HG02642 (cell line): ENCODE measurements at regions not wholly inside any gene's neighbourhood (a gene's known extent, or its start where the extent isn't known, plus 50 kb on each side); places are given as distances from the start of the nearest gene placed in this dataset.
"Not testable (repeated sequence)": the region's sequence is repeated elsewhere in the genome, so short reads cannot be mapped to it uniquely, and the experiment has no call there.

Experiments
- ATAC-seq: cut with Tn5 transposase; IDR thresholded peaks from one replicate; pipeline ENCODE4 v1.9.1; 2021; ENCODE audit warnings: mild to moderate bottlenecking; ENCODE audit not compliant: unreplicated experiment, poor library complexity

DNA sequence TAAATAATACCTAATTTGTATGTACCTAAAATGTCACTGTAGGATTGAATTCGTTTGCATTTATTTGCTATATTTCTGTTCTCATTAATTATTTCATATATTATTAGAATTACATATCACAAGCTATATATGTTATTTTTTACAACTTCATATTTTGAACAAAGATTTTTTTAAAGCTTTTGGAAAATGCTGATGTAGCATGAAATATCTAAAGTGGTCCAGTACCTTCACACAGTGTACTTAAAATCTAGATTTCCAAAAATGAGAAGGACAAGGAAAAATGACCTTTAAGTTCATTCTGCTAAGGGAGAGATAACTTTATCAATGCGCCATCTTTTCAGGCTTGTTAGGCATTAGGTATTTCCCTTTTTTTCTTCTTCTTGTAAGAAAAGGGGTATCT, 71.8 kb downstream of the LARP7 start:
- no peak for ATAC-seq

DNA sequence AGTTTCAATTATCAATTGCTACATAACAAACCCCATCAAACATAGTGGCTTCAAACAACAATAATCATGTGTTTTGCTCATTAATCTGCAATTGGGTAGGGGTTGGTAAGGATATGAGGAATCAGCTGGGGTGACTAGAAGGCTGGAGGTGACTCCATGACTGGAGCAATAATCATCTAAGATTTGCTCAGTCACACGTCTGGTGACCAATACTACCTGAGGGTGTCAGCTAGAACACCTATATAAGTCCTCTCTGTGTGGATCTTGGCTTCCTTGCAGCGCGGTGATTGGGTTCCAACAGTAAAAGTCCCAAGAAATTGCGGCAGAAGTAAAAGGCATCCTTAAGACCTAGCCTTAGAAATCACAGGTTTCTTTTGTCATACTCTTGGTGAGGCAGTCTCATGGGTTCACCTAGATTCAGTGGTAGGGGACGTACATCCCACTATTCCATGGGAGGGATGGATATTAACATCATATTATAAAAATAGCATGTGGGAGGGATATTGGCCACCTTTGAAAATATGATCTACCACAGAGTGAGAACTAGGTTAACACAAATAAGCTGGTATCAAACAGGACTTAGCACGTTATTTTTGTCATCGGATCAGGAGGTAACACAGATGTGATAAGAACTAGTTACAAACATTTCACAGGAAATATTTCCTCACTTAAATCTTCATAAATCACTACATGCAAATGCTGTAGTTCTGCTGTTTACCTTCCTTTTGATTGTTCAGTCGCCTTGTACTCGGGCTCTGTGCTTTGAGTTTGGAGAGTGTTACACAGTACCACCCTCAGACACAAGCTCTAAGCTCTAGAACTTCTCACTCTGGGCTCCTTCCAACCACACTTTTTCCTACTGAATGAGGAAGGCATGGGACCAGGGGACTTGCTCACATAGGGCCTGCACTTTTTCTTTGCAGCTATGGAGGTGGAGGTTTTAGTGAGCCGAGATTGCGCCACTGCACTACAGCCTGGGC, 78.3 kb downstream of the LARP7 start:
- no peak for ATAC-seq

DNA sequence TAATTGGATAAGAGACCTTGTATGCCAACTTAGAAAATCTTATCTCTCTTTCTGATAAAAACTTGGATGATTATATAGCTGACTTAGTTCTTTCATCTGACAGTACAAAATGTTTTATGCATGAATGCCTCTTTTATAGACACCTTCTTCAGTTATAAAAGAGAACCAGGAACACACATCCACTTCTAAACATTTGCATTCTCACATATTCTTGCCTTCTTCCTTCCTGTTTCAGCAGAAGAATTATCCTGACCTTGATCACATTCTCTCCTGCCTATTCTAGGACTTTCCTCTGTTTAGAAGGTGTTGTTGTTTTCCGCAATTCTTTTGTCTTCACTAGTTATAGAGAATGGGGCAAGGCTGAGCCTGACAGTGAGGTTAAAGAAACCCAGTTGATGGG, 80.9 kb downstream of the LARP7 start:
- ATAC-seq: no peak

DNA sequence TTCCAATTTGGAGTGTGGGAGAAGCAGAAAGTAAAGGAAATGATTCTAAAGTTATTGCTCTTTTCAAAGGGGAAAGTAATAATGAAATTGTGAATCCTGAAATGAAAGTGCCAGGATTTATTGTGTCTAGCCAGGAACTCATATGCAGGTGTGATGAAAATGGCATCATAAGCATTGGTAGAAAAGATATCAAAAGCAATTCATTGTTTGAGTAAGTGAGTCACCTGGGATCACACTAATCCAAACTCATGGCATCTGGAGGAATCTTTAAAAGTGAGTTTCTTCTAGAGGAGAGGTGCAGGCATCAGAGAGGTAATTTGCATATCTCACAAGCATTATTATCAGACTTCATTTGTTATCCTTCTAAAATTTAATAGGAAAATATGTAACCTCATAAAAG, 84.7 kb downstream of the LARP7 start:
- no peak for ATAC-seq

DNA sequence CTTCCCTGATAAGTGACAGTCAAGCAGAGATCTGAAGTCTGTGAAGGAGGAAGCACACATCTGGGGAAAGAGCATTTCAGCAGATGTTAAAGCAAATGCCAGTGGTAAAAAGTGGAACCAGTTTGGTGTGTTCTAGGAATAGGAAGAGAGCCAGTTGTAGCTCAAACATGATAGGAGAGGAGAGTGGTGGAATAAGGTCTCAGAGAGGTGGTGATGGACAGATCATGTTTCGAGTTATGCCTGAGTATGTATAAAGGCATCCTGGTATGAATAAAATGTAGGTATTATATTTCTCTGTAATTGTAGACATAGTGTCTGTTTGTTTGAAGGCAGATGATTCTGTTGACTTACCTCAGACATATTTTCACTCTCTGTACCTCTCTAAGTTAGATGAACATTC, 89.1 kb downstream of the LARP7 start:
- no peak for ATAC-seq

DNA sequence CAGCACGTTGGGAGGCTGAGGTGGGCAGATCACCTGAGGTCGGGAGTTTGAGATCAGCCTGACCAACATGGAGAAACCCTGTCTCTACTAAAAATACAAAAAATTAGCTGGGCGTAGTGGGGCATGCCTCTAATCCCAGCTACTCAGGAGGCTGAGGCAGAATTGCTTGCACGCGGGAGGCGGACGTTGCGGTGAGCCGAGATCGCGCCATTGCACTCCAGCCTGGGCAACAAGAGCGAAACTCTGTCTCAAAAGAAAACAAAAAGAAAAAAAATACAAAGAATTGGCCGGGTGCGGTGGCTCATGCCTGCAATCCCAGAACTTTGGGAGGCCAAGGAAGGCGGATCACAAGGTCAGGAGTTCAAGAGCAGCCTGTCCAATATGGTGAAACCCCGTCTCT, 90.8 kb downstream of the LARP7 start:
- not testable (repeated sequence) for ATAC-seq

DNA sequence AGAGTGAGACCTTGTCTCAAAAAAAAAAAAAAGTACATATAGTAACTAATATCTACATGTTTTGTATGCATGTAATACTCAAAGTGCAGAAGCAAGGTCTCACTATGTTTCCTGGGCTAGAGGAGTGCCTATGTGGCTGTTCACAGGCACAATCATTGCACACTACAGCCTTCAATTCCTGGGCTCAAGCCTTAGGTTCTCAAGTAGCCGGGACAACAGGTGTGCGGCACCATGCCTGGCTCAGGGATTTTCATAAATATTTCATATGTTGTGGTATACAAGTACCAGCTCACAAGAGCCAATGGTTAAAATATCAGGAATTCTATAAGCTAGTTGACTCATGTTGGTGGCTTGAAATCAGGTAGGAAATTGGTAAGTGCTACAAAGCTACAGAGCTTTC, 94.8 kb downstream of the LARP7 start:
- ATAC-seq: no peak

DNA sequence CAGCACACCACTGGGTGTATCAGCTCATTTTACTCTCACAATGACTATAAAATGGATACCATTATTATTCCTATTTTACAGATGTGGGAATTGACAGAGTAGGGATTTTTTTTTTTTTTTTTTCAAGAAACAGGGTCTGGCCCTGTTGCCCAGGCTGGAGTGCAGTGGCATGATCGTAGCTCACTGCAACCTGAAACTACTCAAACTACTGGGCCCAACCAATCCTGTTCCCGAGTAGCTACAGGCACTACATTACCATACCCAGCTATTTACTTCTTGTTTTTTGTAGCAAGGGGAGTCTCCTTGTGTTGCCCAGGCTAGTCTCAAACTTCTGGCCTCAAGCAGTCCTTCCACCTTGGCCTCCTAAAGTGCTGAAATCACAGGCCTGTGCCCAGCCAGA, 95.2 kb downstream of the LARP7 start:
- no peak for ATAC-seq

DNA sequence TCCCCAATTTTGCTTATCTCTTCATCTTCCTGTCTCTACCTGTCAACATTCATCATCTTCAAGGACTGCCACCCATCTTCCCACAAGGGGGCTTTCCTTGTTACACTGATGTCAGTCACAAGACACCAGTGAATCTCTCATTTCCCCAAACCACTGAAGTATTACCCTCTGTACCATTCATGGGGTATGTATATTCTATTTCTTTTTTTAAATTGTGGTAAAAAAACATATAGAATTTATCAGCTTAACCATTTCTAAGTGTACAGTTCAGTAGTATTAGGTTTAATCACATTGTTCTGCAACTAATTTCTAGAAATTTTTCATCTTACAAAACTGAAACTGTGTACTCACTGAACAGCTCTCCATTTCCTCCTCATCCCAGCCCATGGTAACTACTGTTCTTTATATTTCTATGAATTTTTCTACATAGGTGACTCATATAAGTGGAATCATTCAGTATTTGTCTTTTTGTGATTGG, 98.6 kb downstream of the LARP7 start:
- peak; percentile 78 for ATAC-seq

DNA sequence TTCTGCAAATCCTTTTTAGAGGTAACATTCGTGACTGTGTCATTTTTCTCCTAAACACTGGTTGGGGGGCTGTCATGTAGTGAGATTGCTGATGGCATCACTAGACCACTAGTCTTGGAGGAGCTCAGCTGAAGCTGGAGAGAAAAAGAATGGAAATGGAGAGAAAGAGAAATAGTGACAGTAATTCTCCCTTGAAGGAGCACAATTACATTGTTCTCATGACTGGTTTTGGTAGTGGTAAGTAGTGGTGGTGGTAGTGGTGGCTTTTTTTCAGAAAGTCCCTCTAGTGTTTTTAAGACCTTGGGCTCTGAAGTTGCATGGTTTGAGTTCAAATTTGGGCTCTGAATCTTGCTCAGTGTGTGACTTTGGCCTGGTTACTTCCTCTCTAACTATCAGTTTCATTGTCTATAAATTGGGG, 99.8 kb downstream of the LARP7 start:
- peak; percentile 49 for ATAC-seq

DNA sequence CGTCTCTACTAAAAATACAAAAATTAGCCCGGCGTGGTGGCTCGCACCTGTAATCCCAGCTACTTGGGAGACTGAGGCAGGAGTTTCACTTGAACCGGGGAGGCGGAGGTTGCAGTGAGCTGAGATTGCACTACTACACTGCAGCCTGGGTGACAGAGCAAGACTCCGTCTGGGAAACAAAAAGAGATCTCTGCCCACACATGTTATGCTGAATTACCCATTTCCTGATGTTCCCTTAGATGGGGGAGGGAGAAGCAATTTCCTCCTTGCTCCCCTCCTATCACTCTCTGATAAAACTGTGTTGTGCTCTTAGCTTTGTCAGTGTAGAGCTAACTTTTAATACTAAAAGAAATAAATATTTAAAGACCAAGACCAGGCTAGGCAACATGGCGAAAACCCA, 102.5 kb downstream of the LARP7 start:
- ATAC-seq: no peak

DNA sequence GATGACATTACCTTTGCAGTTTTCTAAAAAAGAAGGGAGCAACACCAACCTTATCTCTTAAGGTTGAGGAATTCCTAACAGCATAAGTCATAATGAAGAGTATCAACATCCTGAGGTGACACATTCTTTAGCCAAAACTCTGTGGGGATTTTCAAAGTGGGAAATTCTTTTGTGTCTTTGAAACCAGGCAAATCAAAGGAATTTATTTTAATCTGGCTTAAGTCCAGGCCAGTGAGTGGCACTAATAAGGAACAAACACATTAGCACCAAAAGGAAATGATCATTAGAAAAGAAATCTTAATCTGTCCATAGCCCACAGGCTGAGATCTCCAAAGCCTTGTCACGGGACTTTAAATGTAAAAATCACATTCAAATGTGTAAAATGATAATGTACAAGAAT, 110.1 kb downstream of the LARP7 start:
- no peak for ATAC-seq

DNA sequence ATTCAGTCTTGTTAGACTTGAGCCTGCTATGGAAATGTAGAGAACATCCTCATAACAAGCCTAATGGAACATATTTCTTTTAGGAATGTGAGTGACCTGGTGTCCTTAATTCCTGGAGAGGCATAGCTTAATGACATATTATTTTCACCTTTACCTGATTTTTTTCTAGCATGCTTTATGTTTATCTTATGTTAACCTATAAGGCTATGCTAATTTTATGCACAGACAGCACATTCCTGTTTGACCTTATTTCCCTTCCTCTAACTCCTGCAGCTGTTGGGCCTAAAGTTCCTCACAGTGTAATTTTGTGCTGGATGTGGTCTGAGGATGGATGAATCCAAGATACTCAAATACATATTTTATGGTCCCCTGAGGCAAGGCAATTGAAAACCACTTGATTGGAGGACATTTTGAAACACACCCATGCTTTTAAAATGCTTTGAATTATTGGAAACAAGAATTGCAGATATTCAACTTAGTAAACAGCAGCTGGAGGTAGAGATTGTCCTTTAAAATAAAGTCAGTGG, 111.5 kb downstream of the LARP7 start:
- no peak for ATAC-seq

DNA sequence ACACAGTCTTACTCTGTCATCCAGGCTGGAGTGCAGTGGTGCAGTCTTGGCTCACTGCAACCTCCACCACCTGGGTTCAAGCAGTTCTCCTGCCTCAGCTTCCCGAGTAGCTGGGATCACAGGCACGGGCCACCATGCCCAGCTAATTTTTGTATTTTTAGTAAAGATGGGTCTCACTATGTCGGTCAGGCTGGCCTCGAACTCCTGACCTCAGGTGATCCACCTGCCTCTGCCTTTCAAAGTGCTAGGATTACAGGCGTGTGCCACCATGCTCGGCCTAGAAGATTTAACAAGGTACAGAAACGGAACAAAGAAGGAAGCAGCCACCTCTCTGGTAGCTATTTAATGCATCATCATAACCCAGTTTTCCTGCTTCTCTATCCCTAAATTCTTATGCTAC, 113.8 kb downstream of the LARP7 start:
- not testable (repeated sequence) for ATAC-seq

DNA sequence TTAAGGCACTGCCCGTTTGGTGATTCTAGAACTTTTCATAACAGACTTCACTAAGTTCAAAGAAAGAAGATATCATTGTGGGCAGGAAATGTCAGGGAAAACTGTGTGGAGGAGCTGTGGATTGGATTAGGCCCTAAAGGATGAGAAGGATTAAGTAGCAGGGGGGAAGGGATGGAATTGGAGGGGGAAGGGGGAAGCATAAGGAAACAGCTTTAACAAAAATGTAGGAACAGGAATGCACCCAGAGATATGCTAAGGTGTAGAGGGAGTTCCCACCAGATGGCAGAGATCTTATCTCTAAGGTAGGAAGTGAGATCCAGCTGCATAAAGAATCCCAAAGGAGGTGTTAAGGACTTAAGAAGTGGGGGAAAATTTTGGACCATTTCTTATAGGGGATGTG, 114.5 kb downstream of the LARP7 start:
- no peak for ATAC-seq

DNA sequence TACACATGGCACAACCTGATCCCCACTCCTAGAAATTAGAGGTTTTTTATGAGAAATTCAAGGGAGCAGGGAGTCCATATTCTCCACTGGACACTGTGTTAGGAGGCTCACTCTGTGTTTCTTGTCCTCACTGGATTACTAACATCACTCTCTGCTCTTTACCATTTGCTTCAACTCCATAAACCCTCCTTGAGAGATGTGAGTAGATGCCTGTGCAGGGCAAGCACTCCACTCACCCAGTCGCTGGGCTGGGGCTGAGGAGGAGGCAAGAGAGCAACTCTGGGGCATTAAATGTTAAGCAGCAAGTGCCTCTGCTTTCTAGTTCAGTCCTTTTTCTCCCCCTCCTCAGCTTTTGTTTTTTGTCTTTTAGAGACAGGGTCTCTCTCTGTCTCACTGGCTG, 115.1 kb downstream of the LARP7 start:
- ATAC-seq: no peak

DNA sequence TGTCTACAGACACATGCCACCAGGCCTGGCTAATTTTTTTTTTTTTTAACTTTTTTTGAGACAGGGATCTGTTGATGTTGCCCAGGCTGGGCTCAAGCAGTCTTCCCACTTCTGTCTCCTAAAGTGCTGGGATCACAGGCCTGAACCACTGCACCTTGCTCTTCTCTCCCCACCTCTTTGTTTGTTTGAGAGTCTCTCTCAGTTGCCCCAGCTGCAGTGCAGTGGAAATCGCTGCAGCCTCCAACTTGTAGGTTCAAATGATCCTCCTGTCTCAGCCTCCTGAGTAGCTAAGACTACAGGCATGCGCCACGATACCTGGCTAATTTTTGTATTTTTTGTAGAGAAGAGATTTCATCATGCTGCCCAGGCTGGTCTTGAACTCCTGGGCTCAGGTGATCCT, 115.6 kb downstream of the LARP7 start:
- no peak for ATAC-seq

DNA sequence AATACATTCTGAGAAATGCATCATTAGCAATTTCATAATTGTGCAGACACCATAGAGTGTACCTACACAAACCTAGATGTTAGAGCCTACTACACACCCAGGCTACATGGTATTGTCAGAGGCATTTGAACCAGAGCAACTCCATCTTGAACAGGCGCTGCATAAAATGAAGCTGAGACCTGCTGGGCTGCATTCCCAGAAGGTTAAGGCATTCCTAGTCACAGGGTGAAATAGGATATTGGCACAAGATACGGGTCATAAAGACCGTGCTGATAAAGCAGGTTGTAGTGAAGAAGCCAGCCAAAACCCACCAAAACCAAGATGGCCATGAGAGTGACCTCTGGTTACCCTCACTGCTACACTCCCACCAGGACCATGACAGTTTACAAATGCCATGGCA, 116.4 kb downstream of the LARP7 start:
- ATAC-seq: no peak

DNA sequence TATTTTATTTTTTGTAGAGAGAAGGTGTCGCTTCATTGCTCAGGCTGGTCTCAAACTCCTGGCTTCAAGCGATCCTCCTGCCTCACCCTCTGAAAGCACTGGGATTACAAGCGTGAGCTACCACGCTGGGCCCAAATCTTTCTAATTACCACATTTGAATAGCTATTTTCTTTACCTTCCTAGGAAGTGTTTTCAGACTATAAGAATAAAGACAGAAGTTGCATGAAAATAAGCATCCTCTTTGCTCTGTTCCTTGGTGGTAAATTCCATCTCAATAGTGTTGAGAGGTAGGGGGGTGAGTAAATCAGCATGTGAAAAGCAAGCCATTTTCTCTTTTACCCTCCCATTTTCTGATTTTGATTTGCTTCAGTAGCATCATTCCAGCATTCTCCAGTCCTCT, 122.4 kb downstream of the LARP7 start:
- ATAC-seq: no peak

DNA sequence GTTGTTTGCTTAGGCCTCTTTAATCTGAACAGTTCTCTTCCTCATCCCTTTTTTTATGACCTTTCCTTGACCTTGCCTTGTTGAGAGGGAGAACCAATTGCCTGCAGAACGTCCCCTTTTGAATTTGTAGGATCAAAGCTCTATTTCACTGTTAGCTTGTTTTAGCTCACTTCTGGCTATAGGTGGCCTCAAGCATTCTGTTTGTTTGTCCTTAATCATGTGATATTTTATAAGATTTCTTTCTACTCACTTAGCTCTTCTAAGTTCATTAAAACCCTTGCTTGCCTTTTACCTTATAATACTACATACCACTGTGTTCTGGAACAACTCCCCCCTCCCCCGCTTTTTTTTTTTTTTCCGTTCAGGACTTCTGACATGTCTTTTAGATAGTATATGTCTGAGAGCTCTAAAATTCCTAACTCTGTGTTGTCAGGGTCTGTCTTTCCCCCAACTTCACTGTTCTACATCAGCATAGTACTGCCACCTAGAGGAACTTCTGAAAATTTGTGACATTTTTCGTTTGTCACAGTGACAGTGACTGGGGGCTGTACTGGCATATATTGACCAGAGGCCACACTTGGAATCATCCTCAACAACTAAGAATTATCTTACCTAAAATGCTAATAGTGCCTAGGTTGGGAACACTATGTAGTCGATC, 128.5 kb downstream of the LARP7 start:
- ATAC-seq: peak; percentile 72

DNA sequence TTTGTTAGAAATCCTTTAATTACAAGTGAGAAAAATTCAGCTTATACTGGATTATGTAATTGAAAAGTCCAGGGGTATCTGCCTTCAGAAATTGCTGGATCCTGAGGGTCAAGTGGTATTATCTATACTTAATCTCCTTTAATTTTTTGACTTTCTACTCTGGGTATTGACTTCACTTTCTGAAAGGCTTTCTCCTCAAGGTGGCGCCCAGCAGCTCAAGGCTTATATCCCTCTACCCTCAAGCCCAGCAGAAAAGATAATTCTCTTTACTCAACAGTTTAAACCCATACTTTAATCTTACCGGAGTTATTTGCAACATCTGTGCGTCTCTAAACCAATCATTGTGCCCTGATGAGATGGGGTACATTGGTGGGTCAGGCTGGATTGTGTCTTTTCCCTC, 129.5 kb downstream of the LARP7 start:
- no peak for ATAC-seq
